GM23338 (cell line): ENCODE measurements at regions not wholly inside any gene's neighbourhood (a gene's known extent, or its start where the extent isn't known, plus 50 kb on each side); places are given as distances from the start of the nearest gene placed in this dataset.

Source experiments
- ATAC-seq: fragments of 200-7000 bp; cut with Tn5 transposase; 3 replicates; pipeline ENCODE4 v1.9.1; 2020
- DNase-seq: peaks from one replicate; pipeline ENCODE4 v3.0.0-alpha.2; 2015; ENCODE audit warnings: low spot score
- H2AFZ ChIP-seq: fragments of 200-600 bp; sonication (generic); 2 replicates; pipeline ENCODE4 v1.8.0; 2016; ENCODE audit warnings: antibody characterized with exemption, mild to moderate bottlenecking, moderate library complexity
- H3F3A ChIP-seq: fragments of 200-600 bp; sonication (generic); replicated peaks from 2 replicates; pipeline ENCODE4 v1.8.0; 2017; ENCODE audit warnings: antibody characterized with exemption, mixed run types, low read depth
- H3K27ac ChIP-seq: fragments of 200-600 bp; sonication (generic); 2 replicates; pipeline ENCODE4 v1.6.1; 2016; ENCODE audit warnings: low read depth
- H3K27me3 ChIP-seq: fragments of 200-600 bp; sonication (generic); 2 replicates; pipeline ENCODE4 v1.8.0; 2016; ENCODE audit warnings: mild to moderate bottlenecking, mixed run types, moderate library complexity; ENCODE audit not compliant: insufficient read depth
- H3K36me3 ChIP-seq: fragments of 200-600 bp; sonication (generic); 2 replicates; pipeline ENCODE4 v1.8.0; 2016; ENCODE audit warnings: mild to moderate bottlenecking; ENCODE audit not compliant: insufficient read depth
- H3K4me1 ChIP-seq: fragments of 200-600 bp; sonication (generic); 2 replicates; pipeline ENCODE4 v1.8.0; 2016; ENCODE audit warnings: mild to moderate bottlenecking, moderate library complexity; ENCODE audit not compliant: insufficient read depth
- H3K4me2 ChIP-seq: fragments of 200-600 bp; sonication (generic); 2 replicates; pipeline ENCODE4 v1.7.1; 2017; ENCODE audit warnings: mixed run types
- H3K4me3 ChIP-seq: fragments of 200-600 bp; sonication (generic); 2 replicates; pipeline ENCODE4 v1.6.1; 2016; ENCODE audit warnings: mixed run types
- H3K79me2 ChIP-seq: fragments of 200-600 bp; sonication (generic); replicated peaks from 2 replicates; pipeline ENCODE4 v1.8.0; 2017; ENCODE audit warnings: mild to moderate bottlenecking; ENCODE audit not compliant: insufficient read depth
- H3K9me2 ChIP-seq: fragments of 200-600 bp; sonication (generic); 2 replicates; pipeline ENCODE4 v1.8.0; 2017; ENCODE audit not compliant: insufficient read depth
- H4K20me1 ChIP-seq: fragments of 200-600 bp; sonication (generic); replicated peaks from 2 replicates; pipeline ENCODE4 v1.8.0; 2017; ENCODE audit warnings: mild to moderate bottlenecking; ENCODE audit not compliant: insufficient read depth
- H3K27ac Mint-ChIP-seq: 2 replicates; pipeline ENCODE4 v1.8.0; 2020; ENCODE audit warnings: inconsistent platforms, mild to moderate bottlenecking, moderate library complexity, mixed read lengths
- H3K27me3 Mint-ChIP-seq: 3 replicates; pipeline ENCODE4 v1.8.0; 2022; ENCODE audit warnings: low read depth, mild to moderate bottlenecking, moderate library complexity, mixed read lengths, inconsistent platforms; ENCODE audit not compliant: insufficient read depth, poor library complexity
- H3K36me3 Mint-ChIP-seq: 3 replicates; pipeline ENCODE4 v1.8.0; 2021; ENCODE audit warnings: low read depth, mild to moderate bottlenecking, inconsistent platforms, moderate library complexity, mixed read lengths
- H3K4me1 Mint-ChIP-seq: 3 replicates; pipeline ENCODE4 v1.8.0; 2020; ENCODE audit warnings: mild to moderate bottlenecking, inconsistent platforms, mixed read lengths
- H3K4me3 Mint-ChIP-seq: 3 replicates; pipeline ENCODE4 v1.8.0; 2021; ENCODE audit warnings: moderate library complexity, mild to moderate bottlenecking, inconsistent platforms, mixed read lengths
- H3K9me3 Mint-ChIP-seq: 3 replicates; pipeline ENCODE4 v1.8.0; 2020; ENCODE audit warnings: moderate library complexity, mild to moderate bottlenecking, inconsistent platforms, mixed read lengths
- JUNB ChIP-seq: IDR thresholded peaks from one replicate; pipeline ENCODE4 v1.6.1; 2016; ENCODE audit warnings: antibody characterized with exemption; ENCODE audit not compliant: unreplicated experiment
- NANOG ChIP-seq: IDR thresholded peaks from 2 replicates; pipeline ENCODE4 v1.6.1; 2016; ENCODE audit warnings: antibody characterized with exemption, borderline replicate concordance
- STAT1 ChIP-seq: IDR thresholded peaks from one replicate; pipeline ENCODE4 v1.6.1; 2016; ENCODE audit warnings: antibody characterized with exemption; ENCODE audit not compliant: unreplicated experiment
- ZNF114 ChIP-seq: fragments of 250-450 bp; sonication (Bioruptor Pico); IDR thresholded peaks from 2 replicates; pipeline ENCODE4 v1.5.0; 2020; ENCODE audit warnings: mild to moderate bottlenecking, moderate library complexity
- ZNF331 ChIP-seq: fragments of 250-450 bp; sonication (Bioruptor Pico); IDR thresholded peaks from 2 replicates; pipeline ENCODE4 v1.5.0; 2020; ENCODE audit warnings: low read depth, mild to moderate bottlenecking, moderate library complexity
- TF ChIP-seq, protein P1 (sequence below), 2 experiments: fragments of 200-600 bp in 1 of 2; sonication (generic) in 1 of 2; conservative IDR thresholded peaks; 2 replicates each; pipeline versions ENCODE4 v1.5.1 to v1.6.1; 2016 to 2017; ENCODE audit warnings: antibody characterized with exemption in 2 of 2, low read depth in 2 of 2, mild to moderate bottlenecking in 2 of 2, moderate library complexity in 1 of 2
- TF ChIP-seq, protein P2 (sequence below): fragments of 250-450 bp; sonication (Bioruptor Pico); IDR thresholded peaks from 2 replicates; pipeline ENCODE4 v1.5.0; 2020; ENCODE audit warnings: mild to moderate bottlenecking, moderate library complexity

DNA sequence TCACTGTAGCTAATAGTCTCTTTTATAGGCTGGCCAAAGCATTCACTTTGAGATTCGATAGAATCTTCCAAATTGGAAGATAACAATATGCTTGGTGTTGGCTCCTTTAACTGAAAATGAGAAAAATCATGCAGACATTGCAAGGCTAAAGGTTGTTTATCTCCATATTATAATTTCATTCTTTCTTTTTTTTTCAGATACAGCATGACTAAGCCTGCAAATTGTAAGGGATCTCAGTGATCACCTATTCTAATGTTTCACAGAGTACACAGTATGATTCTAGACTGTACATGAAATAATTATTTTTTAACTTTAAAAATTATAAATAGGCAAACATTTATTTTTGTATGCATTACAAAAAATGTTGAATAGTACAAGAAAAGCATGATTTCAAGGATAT is 451.7 kb upstream of the DDI1 start:
- no peak for TF ChIP-seq ZNF114
- H3K36me3 Mint-ChIP-seq = no peaks in the 10 kb centered on the region
- H3K4me3 Mint-ChIP-seq = no peak overlapping the region

DNA sequence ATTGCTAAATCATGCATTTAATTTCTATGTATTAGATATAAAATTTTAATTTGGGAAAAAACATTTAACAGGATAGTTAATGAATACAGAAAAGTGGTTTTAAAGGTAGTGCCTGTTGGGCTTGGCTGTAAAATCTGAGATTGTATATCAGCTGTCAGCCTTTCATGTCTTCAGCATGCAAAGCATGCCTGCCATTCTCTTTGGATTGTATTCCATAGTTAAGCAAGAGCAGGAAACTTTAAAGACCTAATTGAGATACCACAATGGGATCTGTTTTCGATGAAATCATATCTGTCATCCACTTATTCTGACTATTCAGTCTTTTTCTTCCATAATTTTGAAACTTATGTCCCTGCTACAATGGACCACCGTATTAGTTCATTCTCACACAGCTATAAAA is 451.0 kb upstream of the DDI1 start:
- Histone ChIP-seq H4K20me1 (no peaks in the 10 kb centered on the region), H3K4me2 (no peak overlapping the region), H3K36me3 (no peaks in the 10 kb centered on the region), H3K27ac (no peak overlapping the region), H3K79me2 (no peaks in the 10 kb centered on the region), H2AFZ (no peak overlapping the region; the same call in 1 of the 2 replicates), H3K4me3 (no peak overlapping the region), H3F3A (no peaks in the 10 kb centered on the region), H3K9me2 (no peaks in the 10 kb centered on the region), H3K4me1 (no peaks in the 10 kb centered on the region), H3K27me3 (no peaks in the 10 kb centered on the region)
- H3K27me3 Mint-ChIP-seq = no peaks in the 10 kb centered on the region
- no peak for ATAC-seq
- DNase-seq = no peak
- no peak overlapping the region for H3K4me3 Mint-ChIP-seq
- no peak overlapping the region for H3K27ac Mint-ChIP-seq
- H3K4me1 Mint-ChIP-seq = peaks cover 4% of the 10 kb centered on the region; the same call in 2 of the 3 replicates
- H3K9me3 Mint-ChIP-seq = no peaks in the 10 kb centered on the region
- TF ChIP-seq, protein P1, sequence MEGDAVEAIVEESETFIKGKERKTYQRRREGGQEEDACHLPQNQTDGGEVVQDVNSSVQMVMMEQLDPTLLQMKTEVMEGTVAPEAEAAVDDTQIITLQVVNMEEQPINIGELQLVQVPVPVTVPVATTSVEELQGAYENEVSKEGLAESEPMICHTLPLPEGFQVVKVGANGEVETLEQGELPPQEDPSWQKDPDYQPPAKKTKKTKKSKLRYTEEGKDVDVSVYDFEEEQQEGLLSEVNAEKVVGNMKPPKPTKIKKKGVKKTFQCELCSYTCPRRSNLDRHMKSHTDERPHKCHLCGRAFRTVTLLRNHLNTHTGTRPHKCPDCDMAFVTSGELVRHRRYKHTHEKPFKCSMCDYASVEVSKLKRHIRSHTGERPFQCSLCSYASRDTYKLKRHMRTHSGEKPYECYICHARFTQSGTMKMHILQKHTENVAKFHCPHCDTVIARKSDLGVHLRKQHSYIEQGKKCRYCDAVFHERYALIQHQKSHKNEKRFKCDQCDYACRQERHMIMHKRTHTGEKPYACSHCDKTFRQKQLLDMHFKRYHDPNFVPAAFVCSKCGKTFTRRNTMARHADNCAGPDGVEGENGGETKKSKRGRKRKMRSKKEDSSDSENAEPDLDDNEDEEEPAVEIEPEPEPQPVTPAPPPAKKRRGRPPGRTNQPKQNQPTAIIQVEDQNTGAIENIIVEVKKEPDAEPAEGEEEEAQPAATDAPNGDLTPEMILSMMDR (conservative IDR thresholded peaks at IDR 0.05; ENCODE audit: low read depth in 2 of 2) = no peak
- TF ChIP-seq JUNB (no peak), ZNF114 (no peak), STAT1 (no peak)
- no peaks in the 10 kb centered on the region for H3K36me3 Mint-ChIP-seq

More for the DNA sequence above, 451.7 kb upstream of the DDI1 start:
- H3K4me3 ChIP-seq = no peak overlapping the region
- no peak for ATAC-seq
- no peaks in the 10 kb centered on the region for H3K27me3 ChIP-seq
- no peaks in the 10 kb centered on the region for H3K36me3 ChIP-seq
- no peaks in the 10 kb centered on the region for H3K79me2 ChIP-seq
- H3K27ac ChIP-seq = no peak overlapping the region
- H3K9me2 ChIP-seq = no peaks in the 10 kb centered on the region
- Mint-ChIP-seq H3K9me3 (no peaks in the 10 kb centered on the region), H3K27me3 (no peaks in the 10 kb centered on the region), H3K27ac (no peak overlapping the region), H3K4me1 (peaks cover 6% of the 10 kb centered on the region; the same call in 2 of the 3 replicates)
- no peaks in the 10 kb centered on the region for H4K20me1 ChIP-seq
- DNase-seq = no peak
- no peaks in the 10 kb centered on the region for H3F3A ChIP-seq
- no peak overlapping the region for H2AFZ ChIP-seq
- H3K4me2 ChIP-seq = no peak overlapping the region
- no peaks in the 10 kb centered on the region for H3K4me1 ChIP-seq

DNA sequence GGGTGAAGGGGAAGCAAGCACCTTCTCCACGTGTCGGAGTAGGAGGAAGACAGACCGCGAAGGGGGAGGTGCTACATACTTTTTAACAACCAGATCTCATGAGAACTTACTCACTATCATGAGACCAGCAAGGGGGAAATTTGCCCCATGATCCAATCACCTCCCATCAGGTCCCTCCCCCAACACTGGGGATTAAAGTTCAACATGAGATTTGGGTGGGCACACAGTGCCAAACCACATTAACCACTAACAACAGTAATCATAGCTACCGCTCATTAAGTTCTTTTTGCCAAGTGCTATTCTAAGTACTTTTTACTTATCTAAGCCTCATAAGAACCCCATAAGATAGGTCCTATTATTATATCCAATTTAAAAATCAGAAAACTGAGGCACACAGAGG is 450.5 kb upstream of the DDI1 start:
- H3K4me1 ChIP-seq = no peaks in the 10 kb centered on the region
- H2AFZ ChIP-seq = no peak overlapping the region; the same call in 1 of the 2 replicates
- no peaks in the 10 kb centered on the region for H3K36me3 ChIP-seq
- no peak overlapping the region for H3K4me2 ChIP-seq
- H4K20me1 ChIP-seq = no peaks in the 10 kb centered on the region
- DNase-seq = no peak
- no peak for ATAC-seq
- Mint-ChIP-seq H3K36me3 (no peaks in the 10 kb centered on the region), H3K27me3 (no peaks in the 10 kb centered on the region), H3K27ac (no peak overlapping the region), H3K4me1 (peaks cover 4% of the 10 kb centered on the region; the same call in 2 of the 3 replicates), H3K9me3 (no peaks in the 10 kb centered on the region), H3K4me3 (no peak overlapping the region)
- no peak overlapping the region for H3K4me3 ChIP-seq
- H3K9me2 ChIP-seq = no peaks in the 10 kb centered on the region
- no peaks in the 10 kb centered on the region for H3F3A ChIP-seq
- no peaks in the 10 kb centered on the region for H3K27me3 ChIP-seq
- H3K79me2 ChIP-seq = no peaks in the 10 kb centered on the region
- no peak overlapping the region for H3K27ac ChIP-seq
- TF ChIP-seq ZNF331 (CRISPR knock-in tag) (no peak), STAT1 (no peak), NANOG (no peak)
- TF ChIP-seq, protein P2, sequence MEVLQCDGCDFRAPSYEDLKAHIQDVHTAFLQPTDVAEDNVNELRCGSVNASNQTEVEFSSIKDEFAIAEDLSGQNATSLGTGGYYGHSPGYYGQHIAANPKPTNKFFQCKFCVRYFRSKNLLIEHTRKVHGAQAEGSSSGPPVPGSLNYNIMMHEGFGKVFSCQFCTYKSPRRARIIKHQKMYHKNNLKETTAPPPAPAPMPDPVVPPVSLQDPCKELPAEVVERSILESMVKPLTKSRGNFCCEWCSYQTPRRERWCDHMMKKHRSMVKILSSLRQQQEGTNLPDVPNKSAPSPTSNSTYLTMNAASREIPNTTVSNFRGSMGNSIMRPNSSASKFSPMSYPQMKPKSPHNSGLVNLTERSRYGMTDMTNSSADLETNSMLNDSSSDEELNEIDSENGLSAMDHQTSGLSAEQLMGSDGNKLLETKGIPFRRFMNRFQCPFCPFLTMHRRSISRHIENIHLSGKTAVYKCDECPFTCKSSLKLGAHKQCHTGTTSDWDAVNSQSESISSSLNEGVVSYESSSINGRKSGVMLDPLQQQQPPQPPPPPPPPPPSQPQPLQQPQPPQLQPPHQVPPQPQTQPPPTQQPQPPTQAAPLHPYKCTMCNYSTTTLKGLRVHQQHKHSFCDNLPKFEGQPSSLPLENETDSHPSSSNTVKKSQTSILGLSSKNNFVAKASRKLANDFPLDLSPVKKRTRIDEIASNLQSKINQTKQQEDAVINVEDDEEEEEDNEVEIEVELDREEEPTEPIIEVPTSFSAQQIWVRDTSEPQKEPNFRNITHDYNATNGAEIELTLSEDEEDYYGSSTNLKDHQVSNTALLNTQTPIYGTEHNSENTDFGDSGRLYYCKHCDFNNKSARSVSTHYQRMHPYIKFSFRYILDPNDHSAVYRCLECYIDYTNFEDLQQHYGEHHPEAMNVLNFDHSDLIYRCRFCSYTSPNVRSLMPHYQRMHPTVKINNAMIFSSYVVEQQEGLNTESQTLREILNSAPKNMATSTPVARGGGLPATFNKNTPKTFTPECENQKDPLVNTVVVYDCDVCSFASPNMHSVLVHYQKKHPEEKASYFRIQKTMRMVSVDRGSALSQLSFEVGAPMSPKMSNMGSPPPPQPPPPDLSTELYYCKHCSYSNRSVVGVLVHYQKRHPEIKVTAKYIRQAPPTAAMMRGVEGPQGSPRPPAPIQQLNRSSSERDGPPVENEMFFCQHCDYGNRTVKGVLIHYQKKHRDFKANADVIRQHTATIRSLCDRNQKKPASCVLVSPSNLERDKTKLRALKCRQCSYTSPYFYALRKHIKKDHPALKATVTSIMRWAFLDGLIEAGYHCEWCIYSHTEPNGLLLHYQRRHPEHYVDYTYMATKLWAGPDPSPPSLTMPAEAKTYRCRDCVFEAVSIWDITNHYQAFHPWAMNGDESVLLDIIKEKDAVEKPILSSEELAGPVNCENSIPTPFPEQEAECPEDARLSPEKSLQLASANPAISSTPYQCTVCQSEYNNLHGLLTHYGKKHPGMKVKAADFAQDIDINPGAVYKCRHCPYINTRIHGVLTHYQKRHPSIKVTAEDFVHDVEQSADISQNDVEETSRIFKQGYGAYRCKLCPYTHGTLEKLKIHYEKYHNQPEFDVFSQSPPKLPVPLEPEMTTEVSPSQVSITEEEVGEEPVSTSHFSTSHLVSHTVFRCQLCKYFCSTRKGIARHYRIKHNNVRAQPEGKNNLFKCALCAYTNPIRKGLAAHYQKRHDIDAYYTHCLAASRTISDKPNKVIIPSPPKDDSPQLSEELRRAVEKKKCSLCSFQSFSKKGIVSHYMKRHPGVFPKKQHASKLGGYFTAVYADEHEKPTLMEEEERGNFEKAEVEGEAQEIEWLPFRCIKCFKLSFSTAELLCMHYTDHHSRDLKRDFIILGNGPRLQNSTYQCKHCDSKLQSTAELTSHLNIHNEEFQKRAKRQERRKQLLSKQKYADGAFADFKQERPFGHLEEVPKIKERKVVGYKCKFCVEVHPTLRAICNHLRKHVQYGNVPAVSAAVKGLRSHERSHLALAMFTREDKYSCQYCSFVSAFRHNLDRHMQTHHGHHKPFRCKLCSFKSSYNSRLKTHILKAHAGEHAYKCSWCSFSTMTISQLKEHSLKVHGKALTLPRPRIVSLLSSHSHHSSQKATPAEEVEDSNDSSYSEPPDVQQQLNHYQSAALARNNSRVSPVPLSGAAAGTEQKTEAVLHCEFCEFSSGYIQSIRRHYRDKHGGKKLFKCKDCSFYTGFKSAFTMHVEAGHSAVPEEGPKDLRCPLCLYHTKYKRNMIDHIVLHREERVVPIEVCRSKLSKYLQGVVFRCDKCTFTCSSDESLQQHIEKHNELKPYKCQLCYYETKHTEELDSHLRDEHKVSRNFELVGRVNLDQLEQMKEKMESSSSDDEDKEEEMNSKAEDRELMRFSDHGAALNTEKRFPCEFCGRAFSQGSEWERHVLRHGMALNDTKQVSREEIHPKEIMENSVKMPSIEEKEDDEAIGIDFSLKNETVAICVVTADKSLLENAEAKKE (CRISPR knock-in tag) = no peak
